ENCODE measurements at regions not wholly inside any gene's neighbourhood (a gene's known extent, or its start where the extent isn't known, plus 50 kb on each side); places are given as distances from the start of the nearest gene placed in this dataset.
A peak's percentile ranks its signal among the peaks of the same experiment; 100 is the strongest.
"Not testable (repeated sequence)": the region's sequence is repeated elsewhere in the genome, so short reads cannot be mapped to it uniquely, and the experiment has no call there.

GRCh38 chr3:194053136-194053535 lies 82.8 kb upstream of the HES1 start:
- H3K27ac ChIP-seq (ENCODE audit: low read length), result no peak overlapping the region
- H3K4me1 ChIP-seq (ENCODE audit: insufficient read depth, low read length), result peaks cover 24% of the 10 kb centered on the region; the same call in 1 of the 2 replicates
- H3K4me3 ChIP-seq (ENCODE audit: low read length), result no peak overlapping the region
- peaks cover 34% of the 10 kb centered on the region for H3K27me3 ChIP-seq (ENCODE audit: insufficient read depth, low read length)
- H3K9ac ChIP-seq (ENCODE audit: low read depth, low read length), result no peak overlapping the region
- no peaks in the 10 kb centered on the region for H3K36me3 ChIP-seq (ENCODE audit: insufficient read depth, low read depth, low read length)
- peaks cover 16% of the 10 kb centered on the region for H3K9me3 ChIP-seq (ENCODE audit: insufficient read depth, low read depth, low read length)

- Histone ChIP-seq H3K27ac (ENCODE audit: low read length) (no peak overlapping the region), H3K4me3 (ENCODE audit: low read length) (no peak overlapping the region), H3K9ac (ENCODE audit: low read depth, low read length) (no peak overlapping the region), H3K9me3 (ENCODE audit: insufficient read depth, low read depth, low read length) (peaks cover 16% of the 10 kb centered on the region), H3K4me1 (ENCODE audit: insufficient read depth, low read length) (peaks cover 29% of the 10 kb centered on the region), H3K27me3 (ENCODE audit: insufficient read depth, low read length) (peaks cover 34% of the 10 kb centered on the region), H3K36me3 (ENCODE audit: insufficient read depth, low read depth, low read length) (no peaks in the 10 kb centered on the region)
These were observed 81.9 kb upstream of the HES1 start for GRCh38 chr3:194054016-194054415.

- no peaks in the 10 kb centered on the region for H3K36me3 ChIP-seq (ENCODE audit: insufficient read depth, low read depth, low read length)
- H3K4me1 ChIP-seq (ENCODE audit: insufficient read depth, low read length), result peaks cover 34% of the 10 kb centered on the region
- no peak overlapping the region; the same call in 1 of the 2 replicates for H3K9ac ChIP-seq (ENCODE audit: low read depth, low read length)
- H3K27me3 ChIP-seq (ENCODE audit: insufficient read depth, low read length), result peaks cover 34% of the 10 kb centered on the region
- peaks cover 16% of the 10 kb centered on the region for H3K9me3 ChIP-seq (ENCODE audit: insufficient read depth, low read depth, low read length)
- no peak overlapping the region for H3K27ac ChIP-seq (ENCODE audit: low read length)
- peak overlapping the region; percentile 8; the same call in 1 of the 2 replicates for H3K4me3 ChIP-seq (ENCODE audit: low read length)
These were observed 81.4 kb upstream of the HES1 start for GRCh38 chr3:194054540-194054939.

- Histone ChIP-seq H3K9me3 (ENCODE audit: insufficient read depth, low read depth, low read length) (peaks cover 16% of the 10 kb centered on the region), H3K4me3 (ENCODE audit: low read length) (peak overlapping the region; percentile 8; the same call in 1 of the 2 replicates), H3K9ac (ENCODE audit: low read depth, low read length) (peak overlapping the region; percentile 10; the same call in 1 of the 2 replicates), H3K27ac (ENCODE audit: low read length) (no peak overlapping the region), H3K27me3 (ENCODE audit: insufficient read depth, low read length) (peaks cover 34% of the 10 kb centered on the region), H3K36me3 (ENCODE audit: insufficient read depth, low read depth, low read length) (no peaks in the 10 kb centered on the region), H3K4me1 (ENCODE audit: insufficient read depth, low read length) (peaks cover 36% of the 10 kb centered on the region)
These were observed 81.0 kb upstream of the HES1 start for GRCh38 chr3:194054961-194055360.

- peaks cover 40% of the 10 kb centered on the region for H3K4me1 ChIP-seq (ENCODE audit: insufficient read depth, low read length)
- H3K27me3 ChIP-seq (ENCODE audit: insufficient read depth, low read length), result peaks cover 34% of the 10 kb centered on the region
- not testable (repeated sequence) for H3K27ac ChIP-seq (ENCODE audit: low read length)
These were observed 79.6 kb upstream of the HES1 start for GRCh38 chr3:194056323-194056722.

GRCh38 chr3:194056731-194057415 lies 79.1 kb upstream of the HES1 start:
- Histone ChIP-seq H3K4me1 (ENCODE audit: insufficient read depth, low read length) (peaks cover 40% of the 10 kb centered on the region), H3K4me3 (ENCODE audit: low read length) (no peak overlapping the region), H3K36me3 (ENCODE audit: insufficient read depth, low read depth, low read length) (no peaks in the 10 kb centered on the region), H3K27me3 (ENCODE audit: insufficient read depth, low read length) (peaks cover 34% of the 10 kb centered on the region), H3K9me3 (ENCODE audit: insufficient read depth, low read depth, low read length) (no peaks in the 10 kb centered on the region), H3K27ac (ENCODE audit: low read length) (no peak overlapping the region), H3K9ac (ENCODE audit: low read depth, low read length) (no peak overlapping the region)

More at GRCh38 chr3:194056323-194056722, 79.6 kb upstream of the HES1 start:
- not testable (repeated sequence) for H3K4me3 ChIP-seq (ENCODE audit: low read length); H3K9ac ChIP-seq (ENCODE audit: low read depth, low read length); H3K9me3 ChIP-seq (ENCODE audit: insufficient read depth, low read depth, low read length); H3K36me3 ChIP-seq (ENCODE audit: insufficient read depth, low read depth, low read length)

- Histone ChIP-seq H3K9ac (ENCODE audit: low read depth, low read length) (peak overlapping the region; percentile 37; the same call in 1 of the 2 replicates), H3K4me1 (ENCODE audit: insufficient read depth, low read length) (peaks cover 40% of the 10 kb centered on the region), H3K27ac (ENCODE audit: low read length) (peak overlapping the region; percentile 11), H3K9me3 (ENCODE audit: insufficient read depth, low read depth, low read length) (no peaks in the 10 kb centered on the region), H3K36me3 (ENCODE audit: insufficient read depth, low read depth, low read length) (no peaks in the 10 kb centered on the region), H3K4me3 (ENCODE audit: low read length) (peak overlapping the region; percentile 52; the same call in 1 of the 2 replicates), H3K27me3 (ENCODE audit: insufficient read depth, low read length) (peaks cover 34% of the 10 kb centered on the region)
These were observed 78.3 kb upstream of the HES1 start for GRCh38 chr3:194057570-194058188.

GRCh38 chr3:194058189-194058571 lies 77.8 kb upstream of the HES1 start:
- Histone ChIP-seq H3K4me1 (ENCODE audit: insufficient read depth, low read length) (peaks cover 40% of the 10 kb centered on the region), H3K4me3 (ENCODE audit: low read length) (peak overlapping the region; percentile 52; the same call in 1 of the 2 replicates), H3K27me3 (ENCODE audit: insufficient read depth, low read length) (peaks cover 34% of the 10 kb centered on the region), H3K9me3 (ENCODE audit: insufficient read depth, low read depth, low read length) (no peaks in the 10 kb centered on the region), H3K36me3 (ENCODE audit: insufficient read depth, low read depth, low read length) (no peaks in the 10 kb centered on the region), H3K9ac (ENCODE audit: low read depth, low read length) (peak overlapping the region; percentile 37; the same call in 1 of the 2 replicates), H3K27ac (ENCODE audit: low read length) (peak overlapping the region; percentile 11)

GRCh38 chr3:194058753-194059152 lies 77.2 kb upstream of the HES1 start:
- Histone ChIP-seq H3K4me3 (ENCODE audit: low read length) (peak overlapping the region; percentile 42; the same call in 1 of the 2 replicates), H3K36me3 (ENCODE audit: insufficient read depth, low read depth, low read length) (no peaks in the 10 kb centered on the region), H3K9me3 (ENCODE audit: insufficient read depth, low read depth, low read length) (no peaks in the 10 kb centered on the region), H3K27ac (ENCODE audit: low read length) (no peak overlapping the region), H3K9ac (ENCODE audit: low read depth, low read length) (peak overlapping the region; percentile 9; the same call in 1 of the 2 replicates), H3K4me1 (ENCODE audit: insufficient read depth, low read length) (peaks cover 40% of the 10 kb centered on the region), H3K27me3 (ENCODE audit: insufficient read depth, low read length) (peaks cover 32% of the 10 kb centered on the region)

GRCh38 chr3:194061421-194062030 lies 74.4 kb upstream of the HES1 start:
- H3K4me1 ChIP-seq (ENCODE audit: insufficient read depth, low read length), result peaks cover 22% of the 10 kb centered on the region
- H3K4me3 ChIP-seq (ENCODE audit: low read length), result no peak overlapping the region
- no peaks in the 10 kb centered on the region for H3K36me3 ChIP-seq (ENCODE audit: insufficient read depth, low read depth, low read length)

GRCh38 chr3:194062830-194063229 lies 73.1 kb upstream of the HES1 start:
- Histone ChIP-seq H3K36me3 (ENCODE audit: insufficient read depth, low read depth, low read length) (no peaks in the 10 kb centered on the region), H3K27me3 (ENCODE audit: insufficient read depth, low read length) (0 out of 2 replicates have a peak, but pooled peaks cover 5% of the 10 kb centered on the region), H3K9me3 (ENCODE audit: insufficient read depth, low read depth, low read length) (no peaks in the 10 kb centered on the region), H3K9ac (ENCODE audit: low read depth, low read length) (no peak overlapping the region), H3K4me1 (ENCODE audit: insufficient read depth, low read length) (peaks cover 17% of the 10 kb centered on the region), H3K27ac (ENCODE audit: low read length) (no peak overlapping the region), H3K4me3 (ENCODE audit: low read length) (no peak overlapping the region)

More at GRCh38 chr3:194061421-194062030, 74.4 kb upstream of the HES1 start:
- no peak overlapping the region for H3K27ac ChIP-seq (ENCODE audit: low read length)
- peaks cover 11% of the 10 kb centered on the region; the same call in 1 of the 2 replicates for H3K27me3 ChIP-seq (ENCODE audit: insufficient read depth, low read length)
- no peaks in the 10 kb centered on the region for H3K9me3 ChIP-seq (ENCODE audit: insufficient read depth, low read depth, low read length)
- H3K9ac ChIP-seq (ENCODE audit: low read depth, low read length), result no peak overlapping the region
